Psoas muscle (tissue), 7 donors: ENCODE measurements at regions not wholly inside any gene's neighbourhood (a gene's known extent, or its start where the extent isn't known, plus 50 kb on each side); places are given as distances from the start of the nearest gene placed in this dataset.

Experiments used
- ATAC-seq, 4 donors: fragments of 200-7000 bp; cut with Tn5 transposase; one replicate each; pipeline ENCODE4 v1.9.1; 2020; ENCODE audit warnings: moderate library complexity in 3 of 4, mild to moderate bottlenecking in 2 of 4
- DNase-seq, 2 donors: peaks; one replicate each; pipeline ENCODE4 v3.0.0-alpha.2; 2020
- H3K27ac ChIP-seq: fragments of 200-600 bp; one replicate; pipeline ENCODE4 v1.8.0; 2022
- H3K27me3 ChIP-seq, 3 donors: fragments of 200-600 bp in 1 of 3; one replicate each; pipeline versions ENCODE4 v1.6.1 to v1.8.0; 2013 to 2022; ENCODE audit warnings: low read length in 2 of 3, mild to moderate bottlenecking in 2 of 3, moderate library complexity in 1 of 3; ENCODE audit not compliant: insufficient read depth in 3 of 3
- H3K36me3 ChIP-seq, 2 donors: fragments of 200-600 bp in 1 of 2; one replicate each; pipeline versions ENCODE4 v1.6.1 to v1.8.0; 2013 to 2022; ENCODE audit warnings: low read depth in 1 of 2, mild to moderate bottlenecking in 1 of 2, moderate library complexity in 1 of 2; ENCODE audit not compliant: insufficient read depth in 1 of 2
- H3K4me1 ChIP-seq: fragments of 200-600 bp; one replicate; pipeline ENCODE4 v1.8.0; 2022
- H3K4me3 ChIP-seq: fragments of 200-600 bp; one replicate; pipeline ENCODE4 v1.8.0; 2022; ENCODE audit warnings: mild to moderate bottlenecking
- H3K9me3 ChIP-seq: fragments of 200-600 bp; one replicate; pipeline ENCODE4 v1.8.0; 2022
- CTCF ChIP-seq: fragments of 200-600 bp; IDR thresholded peaks from one replicate; pipeline ENCODE4 v1.8.0; 2022; ENCODE audit warnings: antibody characterized with exemption
- WGBS, 3 donors: extraction: QIAGEN DNeasy Blood & Tissue Kit; methylation state at CpG; one replicate each; pipeline versions ENCODE4 v1.1.6 to v1.1.7; 2013; 5-methylcytosine and 5-hydroxymethylcytosine counted together
- intact Hi-C, 2 donors: fragments of 100-400 bp; cut with DNase I; formaldehyde crosslinking; loops; one replicate each; pipeline versions ENCODE4 v1.11.0 to v1.14.2; 2022
- donor health status: healthy with polysubstance abuse.
- donor health status: DM: no; HTN: no; CAD: no; lungs with moderate emphysema.
- donor health status: Bipolar disorder and iron deficiency.
- donor health status: healthy.
- donor health status: DM: yes; HTN: yes; CAD: no.
- donor health status: DM: no; HTN: no; CAD: no.
- donor health status: DM: yes; HTN: yes; CAD: no.

- Histone ChIP-seq H3K4me3 (no peak overlapping the region), H3K9me3 (no peaks in the 10 kb centered on the region), H3K27ac (no peak overlapping the region), H3K36me3 (no peaks in the 10 kb centered on the region), H3K27me3 (peaks cover 0 to 3% (median 0%) of the 10 kb centered on the region in 3 donors), H3K4me1 (no peaks in the 10 kb centered on the region)
- WGBS, 3 donors: 56 to 61% (median 59%) methylated on average over 7 of the region's 7 CpGs
- DNase-seq (no peak), ATAC-seq (no peak)
- TF ChIP-seq CTCF: no peak
- intact Hi-C loops: no loop called here
Observed at GRCh38 chr3:18633002-18633401, 207.9 kb upstream of the SATB1 start.

DNA sequence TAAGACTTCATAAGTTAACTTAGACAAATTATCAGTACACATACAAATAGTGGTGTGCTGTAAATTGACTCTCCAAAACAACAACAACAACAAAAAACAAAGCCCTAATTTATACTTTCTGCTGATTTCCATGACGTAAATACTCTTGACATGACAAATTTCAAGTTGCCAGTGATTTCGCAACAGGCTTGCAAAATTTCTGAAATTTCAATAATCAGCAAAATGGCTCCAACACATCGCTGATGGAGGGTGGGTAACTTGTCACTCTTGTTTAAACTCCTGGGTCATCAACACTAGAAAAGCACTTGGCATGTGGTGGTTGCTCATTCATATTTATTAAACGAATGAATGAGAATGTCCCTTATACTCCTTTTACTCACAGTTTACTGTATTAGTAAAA lies 205.2 kb upstream of the SATB1 start:
- H3K36me3 ChIP-seq: no peaks in the 10 kb centered on the region
- peaks cover 0 to 3% (median 0%) of the 10 kb centered on the region in 3 donors for H3K27me3 ChIP-seq
- no peaks in the 10 kb centered on the region for H3K4me1 ChIP-seq
- no peak overlapping the region for H3K27ac ChIP-seq
- ATAC-seq (no peak), DNase-seq (no peak)
- no peaks in the 10 kb centered on the region for H3K9me3 ChIP-seq
- WGBS, 3 donors: 79 to 86% (median 81%) methylated on average over 4 of the region's 4 CpGs
- H3K4me3 ChIP-seq: no peak overlapping the region
- no peak for TF ChIP-seq CTCF
- intact Hi-C loops: no loop called here

DNA sequence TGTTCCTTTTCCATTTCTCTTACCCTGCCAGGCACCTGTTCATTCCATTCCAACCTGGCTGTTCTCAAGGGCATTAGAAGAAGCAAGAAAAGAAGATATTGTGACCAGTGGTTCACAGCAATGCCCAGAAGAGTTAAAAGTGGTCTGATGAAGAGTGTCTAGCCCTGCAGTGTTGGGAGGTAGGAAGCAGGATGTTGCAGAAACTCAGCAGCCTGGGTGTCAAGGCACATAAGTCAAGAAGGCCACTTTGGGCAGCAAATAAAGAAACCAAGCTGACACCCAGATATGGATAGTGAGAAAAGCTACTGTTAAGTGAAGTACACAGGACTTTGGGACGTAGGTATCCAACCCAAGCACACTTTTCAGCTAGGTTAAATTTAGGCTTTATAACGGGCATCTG lies 199.9 kb upstream of the SATB1 start:
- WGBS, 3 donors: 74 to 78% (median 76%) methylated on average over 2 of the region's 2 CpGs
- intact Hi-C loops: no loop called here
- Histone ChIP-seq H3K4me3 (no peak overlapping the region), H3K27me3 (no peaks in the 10 kb centered on the region), H3K27ac (no peak overlapping the region), H3K36me3 (no peaks in the 10 kb centered on the region), H3K9me3 (no peaks in the 10 kb centered on the region), H3K4me1 (no peaks in the 10 kb centered on the region)
- no peak for TF ChIP-seq CTCF
- DNase-seq: no peak
- ATAC-seq: no peak

DNA sequence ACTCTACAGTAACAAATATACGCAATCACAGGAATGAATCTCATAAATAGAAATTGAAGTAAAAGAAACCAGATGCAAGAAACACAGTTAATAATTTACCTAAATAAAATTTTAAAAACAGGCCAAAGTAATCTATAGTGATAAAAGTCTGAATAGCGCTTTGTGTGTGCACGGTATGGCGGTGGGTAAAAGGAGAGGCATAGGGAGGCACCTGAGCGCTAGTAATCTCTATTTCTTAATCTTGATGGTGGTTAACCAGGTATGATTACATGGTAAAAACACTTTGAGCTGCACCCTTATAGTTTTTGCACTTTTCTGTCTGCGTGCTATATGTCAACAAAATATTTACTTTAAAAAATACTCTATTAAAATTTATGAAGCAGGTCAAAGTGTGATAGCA lies 198.1 kb upstream of the SATB1 start:
- no peak overlapping the region for H3K27ac ChIP-seq

More for the DNA sequence above, 198.1 kb upstream of the SATB1 start:
- no peak for TF ChIP-seq CTCF
- ATAC-seq (no peak), DNase-seq (no peak)
- Histone ChIP-seq H3K4me1 (no peaks in the 10 kb centered on the region), H3K36me3 (no peaks in the 10 kb centered on the region), H3K4me3 (no peak overlapping the region), H3K27me3 (peaks cover 0 to 2% (median 0%) of the 10 kb centered on the region in 3 donors), H3K9me3 (no peaks in the 10 kb centered on the region)
- 88 to 91% (median 90%) methylated on average over 6 of the region's 6 CpGs for WGBS, 3 donors
- intact Hi-C loops: no loop called here
